Hematopoietic multipotent progenitor cell treated with erythropoietin and hydrocortisone succinate and interleukin-3 and kit ligand, for 15 days (in vitro differentiated cells): ENCODE measurements at regions not wholly inside any gene's neighbourhood (a gene's known extent, or its start where the extent isn't known, plus 50 kb on each side); places are given as distances from the start of the nearest gene placed in this dataset.

ENCODE experiments used
- DNase-seq: peaks from one replicate; pipeline ENCODE4 v3.0.0-alpha.2; 2015; ENCODE audit warnings: low spot score

- DNase-seq: no peak
These were observed 96.5 kb upstream of the ADRA1B start for GRCh38 chr5:159819591-159820411.

- DNase-seq: no peak
These were observed 95.6 kb upstream of the ADRA1B start for GRCh38 chr5:159820692-159821091.

DNA sequence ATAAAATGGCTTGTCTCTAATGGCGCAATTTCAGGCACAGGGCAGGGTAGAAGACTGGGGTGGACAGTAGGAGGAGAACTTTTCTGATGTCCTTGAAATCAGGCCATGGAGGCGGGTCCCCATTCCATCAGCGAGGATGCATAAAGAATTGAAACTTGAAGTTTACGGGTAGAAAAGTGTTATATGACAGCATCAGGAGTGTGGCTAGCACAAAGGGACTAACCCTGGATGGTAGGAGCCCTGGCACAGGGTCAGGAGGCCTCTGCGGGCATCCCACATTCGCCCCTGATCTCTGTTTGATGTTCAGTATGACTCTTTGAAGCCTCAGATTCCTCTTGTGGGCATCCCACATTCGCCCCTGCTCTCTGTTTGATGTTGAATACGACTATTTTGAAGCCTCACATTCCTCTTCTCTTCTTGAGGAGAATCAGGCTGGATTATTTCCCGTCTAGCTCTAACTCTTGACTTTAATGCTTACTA is 94.8 kb upstream of the ADRA1B start:
- DNase-seq: no peak

DNA sequence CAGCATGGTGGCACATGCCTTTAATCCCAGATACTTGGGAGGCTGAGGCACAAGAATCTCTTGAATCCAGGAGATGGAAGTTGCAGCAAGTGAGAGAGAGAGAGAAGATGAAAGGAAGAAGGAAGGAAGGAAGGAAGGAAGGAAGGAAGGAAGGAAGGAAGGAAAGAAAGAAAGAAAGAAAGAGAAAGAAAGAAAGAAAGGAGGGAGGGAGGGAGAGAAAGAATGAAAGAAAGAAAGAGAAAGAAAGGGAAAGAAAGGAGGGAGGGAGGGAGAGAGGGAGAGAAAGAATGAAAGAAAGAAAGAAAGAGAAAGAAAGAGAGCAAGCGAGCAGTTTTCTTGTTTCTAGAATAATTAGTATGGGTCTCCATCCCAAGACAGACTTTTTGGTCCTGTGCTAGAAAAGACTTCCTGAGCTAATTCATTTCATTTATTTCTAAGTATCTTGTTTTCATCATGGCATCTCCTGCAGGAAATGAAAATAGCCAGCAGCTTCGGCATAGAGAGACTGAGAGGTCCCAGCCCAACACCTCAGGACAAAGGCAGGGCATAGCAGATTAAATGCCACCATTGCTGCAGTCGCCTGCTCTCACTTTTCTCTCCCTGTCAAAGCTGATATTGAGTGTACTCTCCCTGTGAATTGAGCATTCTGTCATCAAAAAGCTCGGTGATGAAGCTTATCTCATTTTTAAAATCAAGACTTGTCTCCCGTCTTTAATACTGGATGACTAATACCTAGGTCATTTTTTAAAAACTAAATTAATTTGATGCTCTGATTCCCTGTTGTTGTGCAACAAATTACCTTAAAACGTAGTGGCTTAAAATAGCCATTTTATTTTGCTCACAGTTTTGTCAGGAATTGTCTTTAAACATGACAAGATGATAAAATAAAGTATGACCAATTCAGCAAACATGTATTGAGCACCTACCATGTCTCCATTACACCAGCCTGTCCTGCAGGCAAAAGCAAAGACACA is 91.8 kb upstream of the ADRA1B start:
- no peak for DNase-seq

DNA sequence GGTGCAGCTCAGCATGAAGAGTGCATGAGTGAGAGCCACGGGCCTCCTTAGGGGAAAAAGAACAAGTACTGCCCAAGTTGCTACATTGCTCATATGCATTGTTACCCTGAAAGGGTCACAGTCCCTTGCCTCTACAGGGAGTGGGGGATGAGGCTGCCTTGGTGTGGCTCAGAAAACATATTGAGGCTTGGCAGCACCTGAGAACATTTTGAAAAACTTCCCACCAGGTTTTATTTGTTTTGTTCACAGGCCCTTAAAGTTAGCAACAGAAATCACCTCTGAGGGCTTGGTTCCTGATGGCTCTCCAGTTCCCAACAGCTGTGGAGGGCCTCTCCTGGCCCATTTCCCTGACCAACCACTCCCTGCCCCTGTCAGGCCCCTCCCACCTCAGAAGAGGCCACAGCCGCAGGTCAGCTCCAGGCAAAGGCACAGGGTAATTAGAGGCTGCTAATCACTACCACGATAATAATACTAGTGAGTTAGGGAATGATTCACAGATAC is 90.7 kb upstream of the ADRA1B start:
- DNase-seq: no peak

DNA sequence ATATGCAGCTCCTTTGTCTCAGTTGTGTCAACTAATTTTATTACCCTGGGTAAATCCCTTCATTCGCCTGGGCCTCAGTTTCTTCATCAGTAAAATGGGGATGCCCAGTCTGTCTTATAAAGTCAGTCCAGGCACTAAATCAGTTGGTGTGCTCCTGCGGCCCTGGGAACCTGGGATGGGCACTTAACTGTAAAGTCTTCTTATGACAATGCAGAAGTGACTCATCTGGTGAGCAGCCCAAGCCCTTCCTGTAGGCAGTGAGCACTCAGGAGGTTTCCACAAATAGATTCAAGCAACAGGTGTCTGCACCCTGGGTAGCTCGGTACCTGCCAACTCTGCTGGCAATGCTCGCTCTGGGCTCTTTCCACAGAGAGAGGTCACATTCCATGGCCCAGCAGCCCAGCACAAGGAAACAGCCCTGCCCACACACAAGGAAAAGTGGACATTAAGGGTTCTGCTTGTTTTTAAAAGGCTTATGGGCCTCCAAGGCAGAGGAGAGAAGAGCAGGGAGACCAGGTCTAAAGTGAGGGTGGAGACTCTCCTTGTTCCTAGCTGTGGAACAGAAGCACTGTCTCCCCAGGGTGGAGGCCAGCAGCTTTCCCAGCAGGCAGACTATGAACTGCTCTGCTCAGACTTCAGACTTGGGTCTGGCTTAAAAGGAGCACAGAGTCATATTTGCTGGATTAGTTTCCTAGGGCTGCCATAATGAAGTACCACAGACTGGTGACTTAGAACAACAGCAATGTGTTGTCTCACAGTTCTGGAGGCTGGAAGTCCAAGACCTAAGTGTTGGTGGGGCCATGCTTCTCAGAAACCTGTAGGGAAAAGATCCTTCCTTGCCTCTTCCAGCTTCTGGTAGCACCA is 89.7 kb upstream of the ADRA1B start:
- DNase-seq: no peak

- no peak for DNase-seq
These were observed 88.4 kb upstream of the ADRA1B start for GRCh38 chr5:159827861-159828260.

DNA sequence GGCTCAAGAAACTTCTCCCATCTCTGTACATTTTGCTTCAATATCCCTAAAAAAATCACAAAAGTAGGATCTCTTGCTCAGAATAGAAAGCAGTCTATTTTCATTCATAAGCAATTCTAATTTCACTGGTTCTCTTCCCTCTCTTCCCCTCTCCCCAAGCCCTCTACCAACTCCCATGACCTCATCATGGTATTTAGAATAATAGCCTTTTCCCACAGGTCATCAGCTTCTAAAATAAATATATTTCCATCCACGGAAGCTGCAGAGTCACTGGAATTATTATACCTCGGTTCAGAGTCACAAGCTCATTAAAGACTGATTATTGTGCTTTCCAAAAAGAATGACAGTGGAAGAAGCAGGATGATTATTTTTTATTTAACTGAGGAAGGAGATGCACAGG is 84.2 kb upstream of the ADRA1B start:
- no peak for DNase-seq

DNA sequence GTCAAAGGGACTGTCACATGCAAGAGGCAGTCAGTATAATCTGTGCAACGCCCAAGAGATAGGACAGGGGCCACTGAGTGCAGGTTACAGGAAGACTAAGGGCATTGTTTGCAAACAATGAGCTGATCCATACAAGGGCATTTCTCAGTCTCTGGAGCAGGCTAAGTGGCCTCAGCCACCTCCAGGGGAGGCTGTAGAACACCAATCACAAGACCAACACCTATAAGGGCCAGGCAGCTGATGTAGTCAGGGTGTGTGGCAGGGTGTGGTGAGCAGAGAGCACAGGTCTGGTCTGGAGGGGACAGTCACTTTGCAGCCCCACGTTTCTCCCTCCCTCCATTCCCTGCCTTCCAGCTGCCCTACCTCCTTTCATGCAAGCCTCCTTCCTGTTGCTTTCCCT is 83.2 kb upstream of the ADRA1B start:
- no peak for DNase-seq

DNA sequence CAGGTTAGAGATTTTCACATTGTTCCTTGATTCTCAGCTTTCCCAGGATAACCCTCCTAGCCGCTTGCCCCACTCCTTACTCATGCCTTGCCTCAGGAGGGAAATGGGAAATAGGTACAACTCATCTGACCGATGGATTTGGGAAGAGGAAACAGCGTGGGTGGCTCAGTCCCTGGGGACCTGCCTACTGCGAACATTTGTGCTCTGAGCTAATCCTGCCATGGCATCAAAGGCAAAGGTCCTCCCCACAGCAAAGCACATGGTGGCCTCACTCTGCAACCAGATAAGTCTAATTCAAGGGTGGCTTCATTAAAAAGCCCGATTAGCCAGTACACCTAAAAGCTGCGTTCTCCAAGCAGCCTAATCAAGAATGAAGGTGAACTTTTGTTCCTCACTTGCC is 82.4 kb upstream of the ADRA1B start:
- no peak for DNase-seq

- no peak for DNase-seq
These were observed 80.7 kb upstream of the ADRA1B start for GRCh38 chr5:159835548-159835947.

- DNase-seq: no peak
These were observed 79.6 kb upstream of the ADRA1B start for GRCh38 chr5:159836691-159837090.

DNA sequence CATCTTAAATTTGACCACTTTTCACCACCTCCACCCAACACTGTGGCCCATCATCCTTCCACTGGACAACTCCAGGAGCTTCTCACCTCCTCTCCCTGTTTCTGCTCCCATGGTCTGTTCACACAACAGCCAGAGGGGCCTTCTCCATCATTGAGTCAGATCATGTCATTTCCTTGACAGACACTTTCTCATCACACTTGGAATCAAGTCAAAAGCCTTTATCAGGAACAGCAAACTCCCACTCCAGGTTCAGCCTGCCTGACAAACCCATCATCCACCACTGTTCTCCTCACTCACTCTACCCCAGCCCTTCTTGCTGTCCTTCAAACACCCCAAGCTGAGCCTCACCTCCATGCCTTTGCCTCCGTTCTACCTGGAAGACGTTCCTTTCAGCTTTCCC is 78.4 kb upstream of the ADRA1B start:
- no peak for DNase-seq

GRCh38 chr5:159838551-159839222 is 77.6 kb upstream of the ADRA1B start:
- DNase-seq: no peak

DNA sequence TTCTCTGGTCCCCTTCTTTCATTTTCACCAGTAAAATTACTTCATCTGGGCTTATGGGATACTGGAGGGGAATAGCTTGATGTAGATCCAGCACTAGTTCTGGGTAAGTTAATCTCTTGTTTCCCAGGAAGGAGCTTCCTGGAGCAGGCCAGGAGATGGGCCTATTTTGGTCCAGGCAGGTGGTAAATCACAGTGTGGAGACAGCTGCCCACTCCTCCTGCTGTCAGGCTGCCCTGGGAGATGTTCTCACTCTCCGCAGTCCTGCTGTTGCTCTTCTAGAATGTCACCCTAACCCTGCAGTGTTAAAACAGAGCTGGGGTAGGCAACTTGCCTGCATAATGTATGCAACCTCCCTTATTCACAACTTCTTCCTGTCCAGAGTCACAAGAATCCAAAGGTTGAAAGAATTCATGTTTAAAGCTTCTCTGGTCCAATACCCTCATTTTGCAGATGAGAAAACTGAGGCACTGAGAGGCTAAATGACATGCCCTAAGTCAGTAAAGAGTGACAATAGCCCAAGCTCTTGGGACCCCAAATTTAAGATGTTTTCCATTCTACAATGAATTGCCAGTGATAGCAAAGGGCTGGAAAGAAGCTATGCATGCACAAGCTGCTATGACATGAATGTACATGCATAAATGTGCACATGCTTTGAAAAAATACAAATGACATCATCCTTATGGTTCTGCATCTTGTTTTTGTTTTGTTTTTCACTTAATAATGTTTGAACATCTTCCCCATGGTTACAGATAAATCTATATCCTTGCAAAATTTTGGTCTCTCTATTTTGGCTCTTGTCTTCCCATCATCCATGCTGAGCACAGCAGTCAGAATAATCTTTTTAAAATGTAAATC is 71.8 kb upstream of the ADRA1B start:
- no peak for DNase-seq

GRCh38 chr5:159849437-159850083 is 66.7 kb upstream of the ADRA1B start:
- DNase-seq: no peak

GRCh38 chr5:159850160-159850559 is 66.1 kb upstream of the ADRA1B start:
- no peak for DNase-seq

DNA sequence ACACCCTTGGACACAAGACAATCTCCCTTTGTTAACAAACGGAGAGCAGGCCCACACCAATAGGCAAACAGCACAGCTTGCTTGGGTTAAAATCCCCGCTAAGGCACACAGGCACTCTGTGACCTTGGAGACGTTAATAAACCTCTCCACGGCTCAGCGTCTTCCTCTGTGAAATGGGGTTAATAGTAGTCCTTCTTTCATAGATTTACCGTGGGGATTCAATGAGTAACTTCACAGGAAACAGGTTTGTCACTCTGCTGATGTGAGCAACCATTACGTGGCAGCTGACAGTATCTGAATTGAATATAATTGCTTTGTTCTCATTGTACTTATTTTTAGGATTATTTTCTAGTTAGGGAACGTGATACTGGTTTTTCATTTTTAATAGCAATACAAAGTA is 65.2 kb upstream of the ADRA1B start:
- no peak for DNase-seq

- no peak for DNase-seq
These were observed 61.4 kb upstream of the ADRA1B start for GRCh38 chr5:159854916-159855315.
